ENCODE measurements at regions not wholly inside any gene's neighbourhood (a gene's known extent, or its start where the extent isn't known, plus 50 kb on each side); places are given as distances from the start of the nearest gene placed in this dataset.

DNA sequence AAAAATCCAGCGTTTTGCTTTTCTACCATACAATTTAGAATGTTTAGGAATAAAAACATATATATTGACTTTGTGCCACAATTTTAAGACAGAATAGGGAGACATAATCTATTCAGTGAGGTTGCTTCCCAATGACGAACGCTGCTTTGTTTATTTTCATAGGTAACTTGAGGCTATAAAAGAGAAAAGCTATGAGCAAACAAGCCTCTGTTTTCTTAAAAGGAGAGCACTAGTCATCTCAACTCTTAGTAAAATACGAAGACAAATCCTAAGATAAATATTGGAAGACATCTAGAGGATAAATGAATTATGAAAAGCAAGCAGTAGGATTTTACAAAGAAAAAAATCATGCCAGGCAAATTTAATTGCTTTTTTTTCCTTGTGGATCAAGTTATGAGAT, 363.6 kb downstream of the ANXA1 start:
- TF ChIP-seq, protein P1, sequence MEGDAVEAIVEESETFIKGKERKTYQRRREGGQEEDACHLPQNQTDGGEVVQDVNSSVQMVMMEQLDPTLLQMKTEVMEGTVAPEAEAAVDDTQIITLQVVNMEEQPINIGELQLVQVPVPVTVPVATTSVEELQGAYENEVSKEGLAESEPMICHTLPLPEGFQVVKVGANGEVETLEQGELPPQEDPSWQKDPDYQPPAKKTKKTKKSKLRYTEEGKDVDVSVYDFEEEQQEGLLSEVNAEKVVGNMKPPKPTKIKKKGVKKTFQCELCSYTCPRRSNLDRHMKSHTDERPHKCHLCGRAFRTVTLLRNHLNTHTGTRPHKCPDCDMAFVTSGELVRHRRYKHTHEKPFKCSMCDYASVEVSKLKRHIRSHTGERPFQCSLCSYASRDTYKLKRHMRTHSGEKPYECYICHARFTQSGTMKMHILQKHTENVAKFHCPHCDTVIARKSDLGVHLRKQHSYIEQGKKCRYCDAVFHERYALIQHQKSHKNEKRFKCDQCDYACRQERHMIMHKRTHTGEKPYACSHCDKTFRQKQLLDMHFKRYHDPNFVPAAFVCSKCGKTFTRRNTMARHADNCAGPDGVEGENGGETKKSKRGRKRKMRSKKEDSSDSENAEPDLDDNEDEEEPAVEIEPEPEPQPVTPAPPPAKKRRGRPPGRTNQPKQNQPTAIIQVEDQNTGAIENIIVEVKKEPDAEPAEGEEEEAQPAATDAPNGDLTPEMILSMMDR (conservative IDR thresholded peaks at IDR 0.05): no peak
- no peak for TF ChIP-seq EZH2 (IDR thresholded peaks at IDR 0.05; ENCODE audit: low read depth)

Data from PC-9 (cell line).